Immature natural killer cell (primary cell): ENCODE measurements at regions not wholly inside any gene's neighbourhood (a gene's known extent, or its start where the extent isn't known, plus 50 kb on each side); places are given as distances from the start of the nearest gene placed in this dataset.

ENCODE experiments used
- DNase-seq, 3 donors: peaks; one replicate each; pipeline ENCODE4 v3.0.0; 2022; ENCODE audit warnings: mixed read lengths in 1 of 3
- H3K27ac Mint-ChIP-seq, 6 donors: one replicate each; pipeline ENCODE4 v1.8.0; 2020; ENCODE audit warnings: mixed read lengths in 6 of 6, mild to moderate bottlenecking in 5 of 6, inconsistent platforms in 4 of 6, moderate library complexity in 3 of 6
- H3K27me3 Mint-ChIP-seq, 3 donors: one replicate each; pipeline ENCODE4 v1.8.0; 2020 to 2021; ENCODE audit warnings: low read depth in 3 of 3, mild to moderate bottlenecking in 3 of 3, mixed read lengths in 3 of 3, moderate library complexity in 3 of 3, inconsistent platforms in 1 of 3
- H3K36me3 Mint-ChIP-seq, 3 donors: one replicate each; pipeline ENCODE4 v1.8.0; 2020; ENCODE audit warnings: mixed read lengths in 3 of 3, inconsistent platforms in 2 of 3, mild to moderate bottlenecking in 2 of 3
- H3K4me1 Mint-ChIP-seq, 2 donors: one replicate each; pipeline ENCODE4 v1.8.0; 2020; ENCODE audit warnings: inconsistent platforms in 2 of 2, mild to moderate bottlenecking in 2 of 2, mixed read lengths in 2 of 2, moderate library complexity in 1 of 2
- H3K4me3 Mint-ChIP-seq, 5 donors: one replicate each; pipeline ENCODE4 v1.8.0; 2020; ENCODE audit warnings: mild to moderate bottlenecking in 5 of 5, mixed read lengths in 5 of 5, inconsistent platforms in 3 of 5, moderate library complexity in 3 of 5
- H3K9me3 Mint-ChIP-seq, 6 donors: one replicate each; pipeline ENCODE4 v1.8.0; 2020; ENCODE audit warnings: mild to moderate bottlenecking in 6 of 6, mixed read lengths in 6 of 6, inconsistent platforms in 4 of 6, moderate library complexity in 3 of 6

GRCh38 chrX:68892134-68892533, 63.3 kb downstream of the EFNB1 start:
- Mint-ChIP-seq H3K9me3 (no peaks in the 10 kb centered on the region), H3K27ac (no peak overlapping the region), H3K27me3 (peaks cover 0 to 11% (median 0%) of the 10 kb centered on the region in 3 donors), H3K4me1 (peaks cover 0 to 4% of the 10 kb centered on the region in 2 donors), H3K36me3 (no peaks in the 10 kb centered on the region), H3K4me3 (no peak overlapping the region)
- no peak for DNase-seq
